DND-41 (cell line): ENCODE measurements at regions not wholly inside any gene's neighbourhood (a gene's known extent, or its start where the extent isn't known, plus 50 kb on each side); places are given as distances from the start of the nearest gene placed in this dataset.

Experiments
- CTCF ChIP-seq: IDR thresholded peaks from 2 replicates; pipeline ENCODE4 v1.5.1; 2012; ENCODE audit warnings: borderline replicate concordance, low read length, moderate library complexity, mild to moderate bottlenecking; ENCODE audit not compliant: poor library complexity, severe bottlenecking; ENCODE audit errors: extremely low read depth
- EZH2 ChIP-seq: IDR thresholded peaks from 3 replicates; pipeline ENCODE4 v1.6.1; 2012; ENCODE audit warnings: borderline replicate concordance, low read depth, mild to moderate bottlenecking, moderate library complexity, low read length, inconsistent platforms; ENCODE audit not compliant: severe bottlenecking

GRCh38 chr2:150417278-150417677 is 70.2 kb downstream of the RND3 start:
- TF ChIP-seq CTCF (no peak), EZH2 (no peak)
